Heart left ventricle (tissue), 13 donors: ENCODE measurements at regions not wholly inside any gene's neighbourhood (a gene's known extent, or its start where the extent isn't known, plus 50 kb on each side); places are given as distances from the start of the nearest gene placed in this dataset.

Experiments
- CTCF ChIP-seq, 12 donors: fragments of 200-600 bp; sonication (generic) in 4 of 12; IDR thresholded peaks; one replicate each; pipeline versions ENCODE4 v1.5.0 to v1.8.0; 2018 to 2022; ENCODE audit warnings: antibody characterized with exemption in 12 of 12, mild to moderate bottlenecking in 5 of 12
- POLR2A ChIP-seq, 2 donors: fragments of 450-650 bp; IDR thresholded peaks; one replicate each; pipeline ENCODE4 v1.6.1; 2017; ENCODE audit warnings: antibody characterized with exemption in 2 of 2, mild to moderate bottlenecking in 2 of 2, moderate library complexity in 2 of 2
- donor health status: ischemic (EF 13 %, LVEDD 7.1; RV severe dilation, severe dysfunction).
- donor health status: DM: no; HTN: yes; CAD: no.
- donor health status: DM: no; HTN: no; CAD: no.
- donor health status: ischemic (EF 25% LVEDD 6.9; RV normal size, moderate dysfunction).
- donor health status: ischemic (EF 25% LVEDD 5.7; RV mildly dilated, moderate dysfunction).
- donor health status: ischemic (EF 35%, LVEDD 5.7; RV mildly dilated, moderate dysfunction).
- donor health status: nonischemic (EF 11% LVEDD 7.7; RV severe dilation, severe dysfunction).
- donor health status: DM: yes; HTN: yes; CAD: no.
- donor health status: PGD.
- donor health status: ischemic (EF 29% LVEDD 5.4; RV normal size, mild dysfunction).
- donor health status: nonischemic (EF 23%, LVEDD 6.1; RV moderate dilation, normal function).

- TF ChIP-seq POLR2A (IDR thresholded peaks at IDR 0.05): no peak
- TF ChIP-seq CTCF (IDR thresholded peaks at IDR 0.05): no peak
Observed at GRCh38 chr4:101527188-101527587, 179.9 kb upstream of the PPP3CA start.
